ENCODE measurements at regions not wholly inside any gene's neighbourhood (a gene's known extent, or its start where the extent isn't known, plus 50 kb on each side); places are given as distances from the start of the nearest gene placed in this dataset.

GRCh38 chrX:65926095-65927019 lies 113.5 kb downstream of the VSIG4 start:
- no peak for TF ChIP-seq CTCF (conservative IDR thresholded peaks at IDR 0.05)
- H3K27ac ChIP-seq: no peak overlapping the region

- no peak for TF ChIP-seq CTCF (conservative IDR thresholded peaks at IDR 0.05)
- no peak overlapping the region for H3K27ac ChIP-seq
Observed at GRCh38 chrX:65925592-65925991, 114.3 kb downstream of the VSIG4 start.

- H3K27ac ChIP-seq: no peak overlapping the region
- no peak for TF ChIP-seq CTCF (conservative IDR thresholded peaks at IDR 0.05)
Observed at GRCh38 chrX:65925005-65925404, 114.9 kb downstream of the VSIG4 start.

- no peak for TF ChIP-seq CTCF (conservative IDR thresholded peaks at IDR 0.05)
- no peak overlapping the region for H3K27ac ChIP-seq
Observed at GRCh38 chrX:65921363-65921762, 118.5 kb downstream of the VSIG4 start.

- TF ChIP-seq CTCF (conservative IDR thresholded peaks at IDR 0.05): no peak
- H3K27ac ChIP-seq: no peak overlapping the region
Observed at GRCh38 chrX:65920620-65921019, 119.3 kb downstream of the VSIG4 start.

GRCh38 chrX:65910899-65911298 lies 129.0 kb downstream of the VSIG4 start:
- H3K27ac ChIP-seq: no peak overlapping the region
- no peak for TF ChIP-seq CTCF (conservative IDR thresholded peaks at IDR 0.05)

- no peak overlapping the region for H3K27ac ChIP-seq
- TF ChIP-seq CTCF (conservative IDR thresholded peaks at IDR 0.05): no peak
Observed at GRCh38 chrX:65903750-65904149, 136.1 kb downstream of the VSIG4 start.

Measured in VCaP (cell line).